Epidermal melanocyte (primary cell): ENCODE measurements at regions not wholly inside any gene's neighbourhood (a gene's known extent, or its start where the extent isn't known, plus 50 kb on each side); places are given as distances from the start of the nearest gene placed in this dataset.

Experiments
- DNase-seq: peaks from one replicate; pipeline ENCODE4 v3.0.0; 2011; ENCODE audit warnings: low spot score; ENCODE audit not compliant: insufficient read length

- no peak for DNase-seq
These were observed 71.1 kb downstream of the TMEM114 start for GRCh38 chr16:8519179-8519578.

- no peak for DNase-seq
These were observed 73.0 kb downstream of the TMEM114 start for GRCh38 chr16:8517280-8517679.

- no peak for DNase-seq
These were observed 73.8 kb downstream of the TMEM114 start for GRCh38 chr16:8516471-8516870.

GRCh38 chr16:8512941-8513624 is 77.2 kb downstream of the TMEM114 start:
- no peak for DNase-seq

- no peak for DNase-seq
These were observed 78.8 kb downstream of the TMEM114 start for GRCh38 chr16:8511464-8511863.

- DNase-seq: no peak
These were observed 80.2 kb downstream of the TMEM114 start for GRCh38 chr16:8510160-8510559.

GRCh38 chr16:8505327-8505991 is 84.9 kb downstream of the TMEM114 start:
- no peak for DNase-seq

GRCh38 chr16:8502446-8502845 is 87.9 kb downstream of the TMEM114 start:
- no peak for DNase-seq

GRCh38 chr16:8500351-8500750 is 90.0 kb downstream of the TMEM114 start:
- no peak for DNase-seq

GRCh38 chr16:8496364-8496763 is 93.9 kb downstream of the TMEM114 start:
- DNase-seq: no peak

- no peak for DNase-seq
These were observed 96.3 kb downstream of the TMEM114 start for GRCh38 chr16:8493972-8494371.

GRCh38 chr16:8492690-8493089 is 97.6 kb downstream of the TMEM114 start:
- no peak for DNase-seq

GRCh38 chr16:8489580-8489979 is 100.7 kb downstream of the TMEM114 start:
- no peak for DNase-seq

GRCh38 chr16:8486985-8487384 is 103.3 kb downstream of the TMEM114 start:
- DNase-seq: no peak

- no peak for DNase-seq
These were observed 106.9 kb downstream of the TMEM114 start for GRCh38 chr16:8483396-8483795.

- no peak for DNase-seq
These were observed 108.5 kb downstream of the TMEM114 start for GRCh38 chr16:8481810-8482209.

- DNase-seq: no peak
These were observed 113.5 kb downstream of the TMEM114 start for GRCh38 chr16:8476824-8477223.

- no peak for DNase-seq
These were observed 115.7 kb downstream of the TMEM114 start for GRCh38 chr16:8474587-8474986.

- no peak for DNase-seq
These were observed 121.1 kb downstream of the TMEM114 start for GRCh38 chr16:8469102-8469778.

- no peak for DNase-seq
These were observed 125.3 kb downstream of the TMEM114 start for GRCh38 chr16:8464979-8465378.

GRCh38 chr16:8459085-8459733 is 131.1 kb downstream of the TMEM114 start:
- DNase-seq: no peak

GRCh38 chr16:8458481-8459046 is 131.7 kb downstream of the TMEM114 start:
- no peak for DNase-seq
